ENCODE measurements at regions not wholly inside any gene's neighbourhood (a gene's known extent, or its start where the extent isn't known, plus 50 kb on each side); places are given as distances from the start of the nearest gene placed in this dataset.
A peak's percentile ranks its signal among the peaks of the same experiment; 100 is the strongest.

GRCh38 chr3:147939839-147940238 is 530.7 kb downstream of the ZIC1 start:
- H3K27me3 ChIP-seq (ENCODE audit: control insufficient read depth, insufficient read depth, low read length) = no peaks in the 10 kb centered on the region
- no peak overlapping the region for H3K4me3 ChIP-seq (ENCODE audit: insufficient read depth, low read depth, low read length)
- H3K9ac ChIP-seq (ENCODE audit: low read depth, low read length) = no peak overlapping the region
- H3K14ac ChIP-seq (replicated peaks; ENCODE audit: low read depth, low read length) = no peak overlapping the region
- no CpG with 5 or more reads among the region's 7 CpGs for WGBS, 2 experiments (ENCODE audit: extremely low coverage in 2 of 2, insufficient read length in 1 of 2)
- ChIA-PET CTCF (no interaction called here), POLR2A (ENCODE audit: unreplicated experiment) (no interaction called here)
- no peaks in the 10 kb centered on the region for H3K79me1 ChIP-seq (ENCODE audit: low read depth in 1 of 2, low read length in 2 of 2)
- no peak overlapping the region for H2BK20ac ChIP-seq (ENCODE audit: low read depth, low read length)
- ATAC-seq (ENCODE audit: low read depth) (no peak), DNase-seq (no peak)
- peak overlapping the region; percentile 67 for H2AFZ ChIP-seq (replicated peaks; ENCODE audit: low read length, poor library complexity)
- no peaks in the 10 kb centered on the region for H3K9me3 ChIP-seq (ENCODE audit: control insufficient read depth, insufficient read depth, low read length)
- dilution Hi-C loops (cut with HindIII; ENCODE audit: low sequenced_read_pairs, unreplicated experiment) (no loop called here), intact Hi-C loops (cut with micrococcal nuclease) (no loop called here), in situ Hi-C loops (cut with MboI; ENCODE audit: low sequenced_read_pairs) (loop anchor here (25.0 kb wide), 1 partner anchor 997 kb away; no protein-coding TSS in a partner anchor)
- peak overlapping the region; percentile 61 for H3K4me2 ChIP-seq (ENCODE audit: low read depth, low read length)
- no peak overlapping the region for H2BK5ac ChIP-seq (ENCODE audit: low read depth, low read length, poor library complexity, severe bottlenecking)
- no TSS peak for BruUV-seq (replicated peaks)
- H2BK120ac ChIP-seq (ENCODE audit: low read depth, low read length) = no peak overlapping the region
- H3K9me1 ChIP-seq (ENCODE audit: insufficient read depth, low read length) = no peaks in the 10 kb centered on the region
- H3K4me1 ChIP-seq (ENCODE audit: control insufficient read depth, insufficient read depth, low read length) = peaks cover 8% of the 10 kb centered on the region
- H2BK15ac ChIP-seq (ENCODE audit: low read depth, low read length) = no peak overlapping the region
- no peak overlapping the region for H3K23ac ChIP-seq (ENCODE audit: low read depth, low read length)
- no peaks in the 10 kb centered on the region for H3K36me3 ChIP-seq (ENCODE audit: control insufficient read depth, insufficient read depth, low read length)
- H3K27ac ChIP-seq (ENCODE audit: insufficient read depth, low read length) = no peak overlapping the region
- no peak overlapping the region for H4K91ac ChIP-seq (ENCODE audit: insufficient read depth, low read depth, low read length)
- TF ChIP-seq RAD21 (IDR thresholded peaks at IDR 0.05; ENCODE audit: low read length) (no peak), NFE2L2 (IDR thresholded peaks at IDR 0.05; ENCODE audit: low read depth, low read length) (no peak)
- H4K5ac ChIP-seq (ENCODE audit: low read depth, low read length) = no peak overlapping the region
- no peak overlapping the region for H3K4ac ChIP-seq (ENCODE audit: low read depth, low read length)
- H2AK9ac ChIP-seq (replicated peaks; ENCODE audit: low read depth, low read length, poor library complexity) = no peak overlapping the region
- H4K8ac ChIP-seq (ENCODE audit: low read depth in 2 of 2, low read length in 2 of 2) = 0 out of 4 replicates have a peak overlapping the region, but pooled peaks of 1 of the 2 experiments have one; percentile 35
- no peak overlapping the region for H3K18ac ChIP-seq (ENCODE audit: low read depth, low read length)
- no peak overlapping the region for H3K56ac ChIP-seq (ENCODE audit: extremely low read depth, insufficient read depth, low read length)
- H4K20me1 ChIP-seq (ENCODE audit: insufficient read depth, low read length) = no peaks in the 10 kb centered on the region
- no peak overlapping the region for H2AK5ac ChIP-seq (ENCODE audit: low read depth, low read length)

Measured in IMR-90 (cell line).